ENCODE measurements at regions not wholly inside any gene's neighbourhood (a gene's known extent, or its start where the extent isn't known, plus 50 kb on each side); places are given as distances from the start of the nearest gene placed in this dataset.

- TF ChIP-seq CTCF (tag by site-specific recombination; IDR thresholded peaks at IDR 0.05) = no peak
- no peak for TF ChIP-seq ZNF24 (tag by site-specific recombination; IDR thresholded peaks at IDR 0.05)
- no peak for TF ChIP-seq ZNF146 (tag by site-specific recombination; IDR thresholded peaks at IDR 0.05)
- no peak for TF ChIP-seq ZNF670 (tag by site-specific recombination; IDR thresholded peaks at IDR 0.05; ENCODE audit: low read depth)
- TF ChIP-seq ZNF112 (tag by site-specific recombination; IDR thresholded peaks at IDR 0.05) = no peak
- no peak for TF ChIP-seq HOXA7 (CRISPR knock-in tag; IDR thresholded peaks at IDR 0.05; ENCODE audit: borderline replicate concordance)
- no peak for TF ChIP-seq ZNF140 (tag by site-specific recombination; IDR thresholded peaks at IDR 0.05)
- TF ChIP-seq AEBP2 (tag by site-specific recombination; IDR thresholded peaks at IDR 0.05; ENCODE audit: borderline replicate concordance) = no peak
- TF ChIP-seq TCF7L2 (IDR thresholded peaks at IDR 0.05; ENCODE audit: borderline replicate concordance, low read depth, low read length) = no peak
- TF ChIP-seq ZNF19 (tag by site-specific recombination; IDR thresholded peaks at IDR 0.05; ENCODE audit: low read depth) = no peak
Measured at GRCh38 chr5:96199713-96200183, 233.3 kb downstream of the PCSK1 start.
